CD14-positive monocyte (primary cell): ENCODE measurements at regions not wholly inside any gene's neighbourhood (a gene's known extent, or its start where the extent isn't known, plus 50 kb on each side); places are given as distances from the start of the nearest gene placed in this dataset.

Experiments used
- DNase-seq, 3 donors: peaks; one replicate each; pipeline ENCODE4 v3.0.0-alpha.2; 2011 to 2022
- H2AFZ ChIP-seq: 2 replicates; pipeline ENCODE4 v1.6.0; 2012; ENCODE audit warnings: mild to moderate bottlenecking, low read depth, low read length, inconsistent platforms; ENCODE audit not compliant: insufficient read depth, poor library complexity, severe bottlenecking
- H3K27ac ChIP-seq, 2 donors: 1 replicate in 1 of 2; 2 replicates in 1 of 2; pipeline ENCODE4 v1.5.1; 2012 to 2013; ENCODE audit warnings: low read length in 2 of 2, control low read depth in 1 of 2, inconsistent platforms in 1 of 2, low read depth in 1 of 2, mild to moderate bottlenecking in 1 of 2
- H3K27me3 ChIP-seq, 2 donors: one replicate each; pipeline versions ENCODE4 v1.6.0 to v1.6.1; 2011 to 2013; ENCODE audit warnings: low read length in 2 of 2; ENCODE audit not compliant: control insufficient read depth in 2 of 2, insufficient read depth in 2 of 2
- H3K36me3 ChIP-seq, 2 donors: replicated peaks in 1 of 2; 1 replicate in 1 of 2; 2 replicates in 1 of 2; pipeline versions ENCODE4 v1.5.1 to v1.6.1; 2012 to 2013; ENCODE audit warnings: low read length in 2 of 2, control low read depth in 1 of 2, inconsistent platforms in 1 of 2, mild to moderate bottlenecking in 1 of 2; ENCODE audit not compliant: insufficient read depth in 2 of 2, control insufficient read depth in 1 of 2
- H3K4me1 ChIP-seq, 2 donors: 1 replicate in 1 of 2; 2 replicates in 1 of 2; pipeline versions ENCODE4 v1.5.1 to v1.6.1; 2012 to 2013; ENCODE audit warnings: low read length in 2 of 2, control low read depth in 1 of 2, inconsistent platforms in 1 of 2, mild to moderate bottlenecking in 1 of 2, moderate library complexity in 1 of 2; ENCODE audit not compliant: insufficient read depth in 2 of 2, control insufficient read depth in 1 of 2
- H3K4me2 ChIP-seq: replicated peaks from 2 replicates; pipeline ENCODE3; 2012; ENCODE audit warnings: low read length, moderate library complexity, mild to moderate bottlenecking; ENCODE audit not compliant: poor library complexity, severe bottlenecking; ENCODE audit errors: extremely low read depth
- H3K4me3 ChIP-seq, 3 experiments: fragments of 200-600 bp in 1 of 3; sonication (generic) in 1 of 3; replicated peaks in 1 of 3; 1 replicate in 2 of 3; 2 replicates in 1 of 3; pipeline ENCODE4 v1.5.1; 2011 to 2013; ENCODE audit warnings: low read length in 3 of 3, mild to moderate bottlenecking in 3 of 3, control low read depth in 2 of 3, low read depth in 2 of 3, inconsistent platforms in 1 of 3, moderate library complexity in 1 of 3
- H3K79me2 ChIP-seq: 2 replicates; pipeline ENCODE4 v1.6.0; 2012; ENCODE audit warnings: mild to moderate bottlenecking, control low read depth, inconsistent platforms, low read length, moderate library complexity; ENCODE audit not compliant: insufficient read depth
- H3K9ac ChIP-seq: 2 replicates; pipeline ENCODE4 v1.6.0; 2017; ENCODE audit warnings: low read length, mild to moderate bottlenecking; ENCODE audit not compliant: insufficient read depth, poor library complexity, severe bottlenecking
- H3K9me3 ChIP-seq, 2 donors: replicated peaks in 1 of 2; 1 replicate in 1 of 2; 2 replicates in 1 of 2; pipeline versions ENCODE4 v1.5.1 to v1.6.1; 2012 to 2013; ENCODE audit warnings: low read length in 2 of 2, control low read depth in 1 of 2; ENCODE audit not compliant: control insufficient read depth in 1 of 2, insufficient read depth in 1 of 2
- H4K20me1 ChIP-seq: 2 replicates; pipeline ENCODE4 v1.6.0; 2012; ENCODE audit warnings: mild to moderate bottlenecking, low read length, control low read depth, moderate library complexity; ENCODE audit not compliant: insufficient read depth
- H3K27ac Mint-ChIP-seq, 7 donors: one replicate each; pipeline ENCODE4 v1.8.0; 2020; ENCODE audit warnings: mild to moderate bottlenecking in 7 of 7, mixed read lengths in 7 of 7, moderate library complexity in 6 of 7, inconsistent platforms in 2 of 7
- H3K27me3 Mint-ChIP-seq, 3 donors: one replicate each; pipeline ENCODE4 v1.8.0; 2021 to 2022; ENCODE audit warnings: low read depth in 3 of 3, mild to moderate bottlenecking in 3 of 3, mixed read lengths in 3 of 3, moderate library complexity in 3 of 3, inconsistent platforms in 1 of 3
- H3K36me3 Mint-ChIP-seq, 2 donors: one replicate each; pipeline ENCODE4 v1.8.0; 2020; ENCODE audit warnings: mixed read lengths in 2 of 2, inconsistent platforms in 1 of 2, mild to moderate bottlenecking in 1 of 2
- H3K4me1 Mint-ChIP-seq: one replicate; pipeline ENCODE4 v1.8.0; 2020; ENCODE audit warnings: mild to moderate bottlenecking, mixed read lengths
- H3K4me3 Mint-ChIP-seq, 2 donors: one replicate each; pipeline ENCODE4 v1.8.0; 2020; ENCODE audit warnings: mild to moderate bottlenecking in 2 of 2, mixed read lengths in 2 of 2, moderate library complexity in 1 of 2
- H3K9me3 Mint-ChIP-seq, 7 donors: one replicate each; pipeline ENCODE4 v1.8.0; 2020 to 2022; ENCODE audit warnings: mixed read lengths in 7 of 7, mild to moderate bottlenecking in 6 of 7, moderate library complexity in 6 of 7, inconsistent platforms in 2 of 7
- CTCF ChIP-seq: fragments of 200-600 bp; IDR thresholded peaks from one replicate; pipeline ENCODE4 v1.8.0; 2022; ENCODE audit warnings: antibody characterized with exemption, mild to moderate bottlenecking
- WGBS: methylation state at CpG from one replicate; pipeline ENCODE4 v1.1.5; 2013; ENCODE audit warnings: missing lambda C conversion rate; ENCODE audit not compliant: insufficient coverage; 5-methylcytosine and 5-hydroxymethylcytosine counted together
- intact Hi-C, 2 donors: fragments of 100-400 bp; cut with micrococcal nuclease; formaldehyde crosslinking; loops; one replicate each; pipeline versions ENCODE4 v1.15.0 to v1.15.1; 2023

- H3K4me2 ChIP-seq, result no peak overlapping the region
- H3K27me3 Mint-ChIP-seq, result peaks cover 4 to 16% (median 10%) of the 10 kb centered on the region in 3 donors
- no peak for TF ChIP-seq CTCF
- no peaks in the 10 kb centered on the region for H3K36me3 Mint-ChIP-seq
- no peak overlapping the region for H3K27ac Mint-ChIP-seq
- H3K4me1 Mint-ChIP-seq, result no peaks in the 10 kb centered on the region
- H3K9ac ChIP-seq, result no peak overlapping the region
- H3K27ac ChIP-seq, result no peak overlapping the region
- no peak overlapping the region for H2AFZ ChIP-seq
- H3K4me3 ChIP-seq, result no peak overlapping the region
- peaks cover 0 to 2% of the 10 kb centered on the region in 2 donors for H3K27me3 ChIP-seq
- H3K79me2 ChIP-seq, result no peaks in the 10 kb centered on the region
- H3K9me3 Mint-ChIP-seq, result peaks cover 0 to 7% (median 0%) of the 10 kb centered on the region in 7 donors
- H3K9me3 ChIP-seq, result no peaks in the 10 kb centered on the region
- no peaks in the 10 kb centered on the region for H3K4me1 ChIP-seq
- WGBS, result no CpG with 5 or more reads among the region's 5 CpGs
- DNase-seq, result no peak
- no peaks in the 10 kb centered on the region for H4K20me1 ChIP-seq
- intact Hi-C loops, result no loop called here
- no peaks in the 10 kb centered on the region for H3K36me3 ChIP-seq
- no peak overlapping the region for H3K4me3 Mint-ChIP-seq
Observed at GRCh38 chr1:116461723-116462122, 88.7 kb downstream of the ATP1A1 start.

GRCh38 chr1:116462722-116463121, 89.7 kb downstream of the ATP1A1 start:
- H3K4me3 Mint-ChIP-seq, result no peak overlapping the region
- 95% methylated on average over 3 of the region's 4 CpGs for WGBS
- no peak overlapping the region for H2AFZ ChIP-seq

More at GRCh38 chr1:116462722-116463121, 89.7 kb downstream of the ATP1A1 start:
- no peaks in the 10 kb centered on the region for H3K79me2 ChIP-seq
- no peak overlapping the region for H3K27ac ChIP-seq
- no peaks in the 10 kb centered on the region for H3K4me1 Mint-ChIP-seq
- H3K4me2 ChIP-seq, result no peak overlapping the region
- no peaks in the 10 kb centered on the region for H3K36me3 ChIP-seq
- intact Hi-C loops, result no loop called here
- no peak for DNase-seq
- peaks cover 0 to 2% (median 0%) of the 10 kb centered on the region in 7 donors for H3K9me3 Mint-ChIP-seq
- H3K27me3 ChIP-seq, result peaks cover 0 to 2% of the 10 kb centered on the region in 2 donors
- no peak for TF ChIP-seq CTCF
- H4K20me1 ChIP-seq, result no peaks in the 10 kb centered on the region
- no peak overlapping the region for H3K27ac Mint-ChIP-seq
- H3K9ac ChIP-seq, result no peak overlapping the region
- H3K4me1 ChIP-seq, result no peaks in the 10 kb centered on the region
- H3K4me3 ChIP-seq, result no peak overlapping the region
- H3K27me3 Mint-ChIP-seq, result peaks cover 4 to 17% (median 10%) of the 10 kb centered on the region in 3 donors
- H3K9me3 ChIP-seq, result no peaks in the 10 kb centered on the region
- H3K36me3 Mint-ChIP-seq, result no peaks in the 10 kb centered on the region
